ENCODE measurements at regions not wholly inside any gene's neighbourhood (a gene's known extent, or its start where the extent isn't known, plus 50 kb on each side); places are given as distances from the start of the nearest gene placed in this dataset.
A peak's percentile ranks its signal among the peaks of the same experiment; 100 is the strongest.

- H3K4me3 Mint-ChIP-seq (ENCODE audit: unreplicated experiment) = no peak overlapping the region
- H3K27me3 Mint-ChIP-seq (ENCODE audit: unreplicated experiment) = no peaks in the 10 kb centered on the region
- H3K36me3 Mint-ChIP-seq (ENCODE audit: unreplicated experiment) = peaks cover 5% of the 10 kb centered on the region
- peaks cover 5% of the 10 kb centered on the region for H3K4me1 Mint-ChIP-seq (ENCODE audit: low read depth, unreplicated experiment)
- TF ChIP-seq, protein P1, sequence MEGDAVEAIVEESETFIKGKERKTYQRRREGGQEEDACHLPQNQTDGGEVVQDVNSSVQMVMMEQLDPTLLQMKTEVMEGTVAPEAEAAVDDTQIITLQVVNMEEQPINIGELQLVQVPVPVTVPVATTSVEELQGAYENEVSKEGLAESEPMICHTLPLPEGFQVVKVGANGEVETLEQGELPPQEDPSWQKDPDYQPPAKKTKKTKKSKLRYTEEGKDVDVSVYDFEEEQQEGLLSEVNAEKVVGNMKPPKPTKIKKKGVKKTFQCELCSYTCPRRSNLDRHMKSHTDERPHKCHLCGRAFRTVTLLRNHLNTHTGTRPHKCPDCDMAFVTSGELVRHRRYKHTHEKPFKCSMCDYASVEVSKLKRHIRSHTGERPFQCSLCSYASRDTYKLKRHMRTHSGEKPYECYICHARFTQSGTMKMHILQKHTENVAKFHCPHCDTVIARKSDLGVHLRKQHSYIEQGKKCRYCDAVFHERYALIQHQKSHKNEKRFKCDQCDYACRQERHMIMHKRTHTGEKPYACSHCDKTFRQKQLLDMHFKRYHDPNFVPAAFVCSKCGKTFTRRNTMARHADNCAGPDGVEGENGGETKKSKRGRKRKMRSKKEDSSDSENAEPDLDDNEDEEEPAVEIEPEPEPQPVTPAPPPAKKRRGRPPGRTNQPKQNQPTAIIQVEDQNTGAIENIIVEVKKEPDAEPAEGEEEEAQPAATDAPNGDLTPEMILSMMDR (IDR thresholded peaks at IDR 0.05; ENCODE audit: partially characterized antibody, unreplicated experiment) = no peak
- no peak overlapping the region for H3K27ac Mint-ChIP-seq (ENCODE audit: unreplicated experiment)
- no peak for DNase-seq
- no peaks in the 10 kb centered on the region for H3K9me3 Mint-ChIP-seq (ENCODE audit: unreplicated experiment)
Observed at GRCh38 chrX:8018934-8019333, 91.7 kb upstream of the PNPLA4 start.

- Mint-ChIP-seq H3K4me1 (ENCODE audit: low read depth, unreplicated experiment) (no peaks in the 10 kb centered on the region), H3K9me3 (ENCODE audit: unreplicated experiment) (no peaks in the 10 kb centered on the region), H3K36me3 (ENCODE audit: unreplicated experiment) (no peaks in the 10 kb centered on the region), H3K27me3 (ENCODE audit: unreplicated experiment) (no peaks in the 10 kb centered on the region), H3K27ac (ENCODE audit: unreplicated experiment) (no peak overlapping the region), H3K4me3 (ENCODE audit: unreplicated experiment) (no peak overlapping the region)
- DNase-seq = no peak
- TF ChIP-seq, protein P1 (IDR thresholded peaks at IDR 0.05; ENCODE audit: partially characterized antibody, unreplicated experiment) = peak; percentile 48
Observed at GRCh38 chrX:8010105-8010504, 82.9 kb upstream of the PNPLA4 start.

DNA sequence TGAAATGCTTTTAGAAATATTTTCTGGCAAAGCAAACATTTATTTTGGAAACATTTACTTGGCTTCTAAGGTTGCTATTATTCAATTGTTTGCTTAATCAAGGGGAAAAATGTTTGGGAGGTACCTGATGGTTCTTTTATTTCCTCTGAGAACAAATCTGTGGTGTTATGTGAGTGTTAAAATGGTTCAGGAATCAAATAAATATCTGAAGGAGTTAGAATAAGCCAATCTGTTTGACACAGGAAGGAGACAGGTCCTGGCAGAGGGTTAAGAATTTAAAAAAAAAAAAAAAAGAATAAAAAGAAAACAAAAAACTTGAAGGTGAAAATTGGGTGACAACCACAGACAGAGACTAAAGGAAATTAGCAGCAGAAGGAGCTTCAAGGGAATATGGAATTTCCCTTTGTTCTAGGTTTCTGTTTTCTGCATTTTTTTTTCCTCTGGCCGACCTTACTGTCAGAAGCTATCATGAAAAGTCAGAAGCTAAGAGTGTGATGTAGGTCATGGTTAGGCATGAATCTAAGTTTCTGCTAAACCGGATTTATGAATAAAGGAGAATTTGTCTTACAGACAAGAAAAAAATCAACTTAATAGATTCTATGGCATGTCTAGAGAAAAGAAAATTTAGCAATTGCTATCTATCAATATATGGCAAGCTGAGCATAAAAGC, 78.6 kb upstream of the PNPLA4 start:
- DNase-seq = no peak
- Mint-ChIP-seq H3K4me3 (ENCODE audit: unreplicated experiment) (no peak overlapping the region), H3K4me1 (ENCODE audit: low read depth, unreplicated experiment) (no peaks in the 10 kb centered on the region), H3K27ac (ENCODE audit: unreplicated experiment) (no peak overlapping the region), H3K9me3 (ENCODE audit: unreplicated experiment) (no peaks in the 10 kb centered on the region), H3K27me3 (ENCODE audit: unreplicated experiment) (no peaks in the 10 kb centered on the region), H3K36me3 (ENCODE audit: unreplicated experiment) (no peaks in the 10 kb centered on the region)
- TF ChIP-seq, protein P1 (IDR thresholded peaks at IDR 0.05; ENCODE audit: partially characterized antibody, unreplicated experiment) = no peak

- Mint-ChIP-seq H3K27me3 (ENCODE audit: unreplicated experiment) (no peaks in the 10 kb centered on the region), H3K4me1 (ENCODE audit: low read depth, unreplicated experiment) (no peaks in the 10 kb centered on the region), H3K9me3 (ENCODE audit: unreplicated experiment) (no peaks in the 10 kb centered on the region), H3K36me3 (ENCODE audit: unreplicated experiment) (no peaks in the 10 kb centered on the region), H3K4me3 (ENCODE audit: unreplicated experiment) (no peak overlapping the region), H3K27ac (ENCODE audit: unreplicated experiment) (no peak overlapping the region)
- no peak for DNase-seq
- TF ChIP-seq, protein P1 (IDR thresholded peaks at IDR 0.05; ENCODE audit: partially characterized antibody, unreplicated experiment) = no peak
Observed at GRCh38 chrX:8003147-8003883, 76.1 kb upstream of the PNPLA4 start.

GRCh38 chrX:7996851-7997250, 69.6 kb upstream of the PNPLA4 start:
- H3K9me3 Mint-ChIP-seq (ENCODE audit: unreplicated experiment) = no peaks in the 10 kb centered on the region
- H3K27me3 Mint-ChIP-seq (ENCODE audit: unreplicated experiment) = no peaks in the 10 kb centered on the region
- no peak overlapping the region for H3K4me3 Mint-ChIP-seq (ENCODE audit: unreplicated experiment)
- no peaks in the 10 kb centered on the region for H3K4me1 Mint-ChIP-seq (ENCODE audit: low read depth, unreplicated experiment)
- no peak for DNase-seq
- TF ChIP-seq, protein P1 (IDR thresholded peaks at IDR 0.05; ENCODE audit: partially characterized antibody, unreplicated experiment) = no peak
- no peaks in the 10 kb centered on the region for H3K36me3 Mint-ChIP-seq (ENCODE audit: unreplicated experiment)
- H3K27ac Mint-ChIP-seq (ENCODE audit: unreplicated experiment) = no peak overlapping the region

All from glutamatergic neuron (in vitro differentiated cells).